Mesenchymal stem cell (in vitro differentiated cells and primary cell): ENCODE measurements at regions not wholly inside any gene's neighbourhood (a gene's known extent, or its start where the extent isn't known, plus 50 kb on each side); places are given as distances from the start of the nearest gene placed in this dataset.

Experiments used
- DNase-seq: peaks from one replicate; pipeline ENCODE4 v3.0.0-alpha.2; 2013
- H2AFZ ChIP-seq: one replicate; pipeline ENCODE4 v1.6.1; 2013; ENCODE audit warnings: low read depth, mild to moderate bottlenecking, control low read depth, inconsistent platforms, low read length, moderate library complexity
- H2AK5ac ChIP-seq: 2 replicates; pipeline ENCODE4 v1.6.1; 2013; ENCODE audit warnings: low read length, moderate library complexity, mild to moderate bottlenecking, inconsistent platforms; ENCODE audit not compliant: severe bottlenecking
- H2BK120ac ChIP-seq: one replicate; pipeline ENCODE4 v1.6.1; 2013; ENCODE audit warnings: low read depth, mild to moderate bottlenecking, inconsistent platforms, low read length, moderate library complexity
- H2BK12ac ChIP-seq, 2 experiments: one replicate each; pipeline ENCODE4 v1.6.1; 2013; ENCODE audit warnings: inconsistent platforms in 2 of 2, low read length in 2 of 2, mild to moderate bottlenecking in 2 of 2, moderate library complexity in 2 of 2, control low read depth in 1 of 2
- H2BK15ac ChIP-seq: one replicate; pipeline ENCODE4 v1.6.1; 2013; ENCODE audit warnings: mild to moderate bottlenecking, low read depth, inconsistent platforms; ENCODE audit not compliant: poor library complexity, severe bottlenecking
- H2BK5ac ChIP-seq: 2 replicates; pipeline ENCODE4 v1.6.1; 2013; ENCODE audit warnings: low read depth, mild to moderate bottlenecking, low read length, control low read depth, inconsistent platforms; ENCODE audit not compliant: poor library complexity, severe bottlenecking
- H3K14ac ChIP-seq, 2 experiments: one replicate each; pipeline ENCODE4 v1.6.1; 2013; ENCODE audit warnings: inconsistent platforms in 2 of 2, low read length in 2 of 2, control low read depth in 1 of 2, mild to moderate bottlenecking in 1 of 2, moderate library complexity in 1 of 2
- H3K18ac ChIP-seq, 2 experiments: one replicate each; pipeline ENCODE4 v1.6.1; 2013; ENCODE audit warnings: inconsistent platforms in 2 of 2, low read length in 2 of 2, control low read depth in 1 of 2, low read depth in 1 of 2, mild to moderate bottlenecking in 1 of 2
- H3K23ac ChIP-seq, 2 experiments: one replicate each; pipeline ENCODE4 v1.6.1; 2013; ENCODE audit warnings: inconsistent platforms in 2 of 2, low read length in 2 of 2, mild to moderate bottlenecking in 2 of 2, moderate library complexity in 2 of 2, control low read depth in 1 of 2
- H3K27ac ChIP-seq: 2 replicates; pipeline ENCODE4 v1.5.1; 2013; ENCODE audit warnings: mild to moderate bottlenecking, moderate library complexity, low read length, control low read depth, inconsistent platforms; ENCODE audit not compliant: poor library complexity, severe bottlenecking
- H3K27me3 ChIP-seq, 2 experiments: 2 replicates each; pipeline versions ENCODE4 v1.6.1 to v1.7.0; 2013; ENCODE audit warnings: low read length in 2 of 2, mild to moderate bottlenecking in 2 of 2, moderate library complexity in 2 of 2, control low read depth in 1 of 2, inconsistent platforms in 1 of 2; ENCODE audit not compliant: control insufficient read depth in 1 of 2, insufficient read depth in 1 of 2
- H3K36me3 ChIP-seq, 2 experiments: 2 replicates each; pipeline versions ENCODE4 v1.6.1 to v1.7.0; 2013; ENCODE audit warnings: low read length in 2 of 2, control low read depth in 1 of 2, inconsistent platforms in 1 of 2, low read depth in 1 of 2, mild to moderate bottlenecking in 1 of 2; ENCODE audit not compliant: insufficient read depth in 2 of 2, control insufficient read depth in 1 of 2
- H3K4ac ChIP-seq, 2 experiments: one replicate each; pipeline ENCODE4 v1.6.1; 2013; ENCODE audit warnings: inconsistent platforms in 2 of 2, low read length in 2 of 2, mild to moderate bottlenecking in 2 of 2, moderate library complexity in 2 of 2, control low read depth in 1 of 2, low read depth in 1 of 2
- H3K4me1 ChIP-seq: 2 replicates; pipeline ENCODE4 v1.6.1; 2013; ENCODE audit warnings: low read depth, low read length, control low read depth; ENCODE audit not compliant: control insufficient read depth, insufficient read depth
- H3K4me2 ChIP-seq: 2 replicates; pipeline ENCODE4 v1.6.1; 2013; ENCODE audit warnings: low read length, mild to moderate bottlenecking, inconsistent platforms; ENCODE audit not compliant: poor library complexity, severe bottlenecking
- H3K4me3 ChIP-seq, 2 experiments: 2 replicates each; pipeline versions ENCODE4 v1.5.1 to v1.7.0; 2013; ENCODE audit warnings: low read length in 2 of 2, mild to moderate bottlenecking in 2 of 2, control low read depth in 1 of 2, low read depth in 1 of 2; ENCODE audit not compliant: insufficient read depth in 1 of 2
- H3K79me1 ChIP-seq: replicated peaks from 2 replicates; pipeline ENCODE4 v1.6.1; 2013; ENCODE audit warnings: mild to moderate bottlenecking, control low read depth, low read length, inconsistent platforms; ENCODE audit not compliant: poor library complexity, severe bottlenecking
- H3K9ac ChIP-seq: 2 replicates; pipeline ENCODE4 v1.7.0; 2013; ENCODE audit warnings: mild to moderate bottlenecking, low read length, moderate library complexity
- H3K9me3 ChIP-seq: 2 replicates; pipeline ENCODE4 v1.7.0; 2013; ENCODE audit warnings: mild to moderate bottlenecking, low read length; ENCODE audit not compliant: control insufficient read depth
- H4K8ac ChIP-seq: one replicate; pipeline ENCODE4 v1.6.1; 2013; ENCODE audit warnings: inconsistent platforms, mild to moderate bottlenecking, low read length, moderate library complexity
- H4K91ac ChIP-seq: one replicate; pipeline ENCODE4 v1.6.1; 2013; ENCODE audit warnings: mild to moderate bottlenecking, low read length, inconsistent platforms
- WGBS: methylation state at CpG from one replicate; pipeline ENCODE4 v1.1.7; 2013; ENCODE audit warnings: mixed read lengths; 5-methylcytosine and 5-hydroxymethylcytosine counted together

DNA sequence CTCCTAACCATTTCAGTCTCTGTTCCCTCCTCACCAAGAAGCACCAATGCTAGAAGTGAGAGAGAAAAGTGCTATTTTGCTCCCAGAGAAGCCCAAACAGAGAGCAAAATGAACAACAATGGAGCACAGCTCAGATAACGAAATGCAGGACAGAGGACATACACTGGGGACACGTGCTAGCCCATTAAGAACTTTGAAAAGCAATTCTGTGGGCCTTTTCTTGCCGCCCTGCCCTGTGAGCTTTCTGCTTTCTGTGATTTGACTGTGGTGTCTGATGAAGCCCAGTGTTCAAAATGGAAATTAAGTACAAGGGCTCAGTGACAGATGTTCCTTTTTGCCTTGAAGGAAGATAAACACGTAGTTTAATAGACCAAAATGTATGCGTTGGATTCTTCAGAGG is 130.8 kb downstream of the S1PR1 start:
- Histone ChIP-seq H3K4me3 (no peak overlapping the region), H2AK5ac (no peak overlapping the region), H3K14ac (no peak overlapping the region), H2BK120ac (no peak overlapping the region), H3K23ac (no peak overlapping the region), H3K9me3 (no peaks in the 10 kb centered on the region), H2BK5ac (no peak overlapping the region), H3K4me2 (no peak overlapping the region), H3K79me1 (no peaks in the 10 kb centered on the region), H2BK12ac (no peak overlapping the region), H3K9ac (no peak overlapping the region), H3K27me3 (no peaks in the 10 kb centered on the region), H3K4me1 (peaks cover 2% of the 10 kb centered on the region), H4K91ac (no peak overlapping the region), H4K8ac (no peak overlapping the region), H2AFZ (no peak overlapping the region), H3K36me3 (no peaks in the 10 kb centered on the region), H3K27ac (peak overlapping the region; percentile 53), H3K18ac (no peak overlapping the region), H2BK15ac (no peak overlapping the region), H3K4ac (no peak overlapping the region)
- no peak for DNase-seq
- WGBS: 73% methylated on average over 5 of the region's 5 CpGs

GRCh38 chr1:101370488-101370887 is 133.7 kb downstream of the S1PR1 start:
- H3K18ac ChIP-seq: peak overlapping the region in 1 of 2 experiments; percentile 30
- no peak overlapping the region for H3K27ac ChIP-seq
- H2AFZ ChIP-seq: no peak overlapping the region
- H3K4me2 ChIP-seq: no peak overlapping the region
- no peak overlapping the region for H4K8ac ChIP-seq
- H3K4me3 ChIP-seq: no peak overlapping the region
- peaks cover 2% of the 10 kb centered on the region for H3K4me1 ChIP-seq
- H3K79me1 ChIP-seq: no peaks in the 10 kb centered on the region
- WGBS: 97% methylated on average over 2 of the region's 3 CpGs
- H2BK120ac ChIP-seq: no peak overlapping the region
- no peak overlapping the region for H3K4ac ChIP-seq
- no peak overlapping the region for H3K14ac ChIP-seq
- no peak overlapping the region for H2BK5ac ChIP-seq
- H4K91ac ChIP-seq: no peak overlapping the region
- no peak overlapping the region for H3K9ac ChIP-seq
- no peak overlapping the region for H2AK5ac ChIP-seq
- H2BK12ac ChIP-seq: no peak overlapping the region
- H3K9me3 ChIP-seq: no peaks in the 10 kb centered on the region
- H3K23ac ChIP-seq: no peak overlapping the region
- H3K36me3 ChIP-seq: no peaks in the 10 kb centered on the region
- DNase-seq: no peak
- H2BK15ac ChIP-seq: no peak overlapping the region
- no peaks in the 10 kb centered on the region for H3K27me3 ChIP-seq

- Histone ChIP-seq H3K36me3 (no peaks in the 10 kb centered on the region), H2BK12ac (no peak overlapping the region), H3K18ac (no peak overlapping the region), H3K14ac (no peak overlapping the region), H2AK5ac (no peak overlapping the region), H2BK120ac (no peak overlapping the region), H3K4me1 (peaks cover 2% of the 10 kb centered on the region), H4K91ac (no peak overlapping the region), H3K4ac (no peak overlapping the region), H3K4me2 (no peak overlapping the region), H3K9me3 (no peaks in the 10 kb centered on the region), H3K23ac (no peak overlapping the region), H3K9ac (no peak overlapping the region), H2AFZ (no peak overlapping the region), H3K27me3 (no peaks in the 10 kb centered on the region), H3K79me1 (no peaks in the 10 kb centered on the region), H2BK15ac (no peak overlapping the region), H2BK5ac (no peak overlapping the region), H4K8ac (no peak overlapping the region), H3K4me3 (no peak overlapping the region), H3K27ac (no peak overlapping the region)
- peak; percentile 76 for DNase-seq
Measured at GRCh38 chr1:101371259-101371658, 134.4 kb downstream of the S1PR1 start.

- H3K18ac ChIP-seq: no peak overlapping the region
Measured at GRCh38 chr1:101373570-101373969, 136.8 kb downstream of the S1PR1 start.

More at GRCh38 chr1:101373570-101373969, 136.8 kb downstream of the S1PR1 start:
- Histone ChIP-seq H2BK5ac (no peak overlapping the region), H2BK15ac (no peak overlapping the region), H3K4me3 (no peak overlapping the region), H4K91ac (no peak overlapping the region), H2AK5ac (no peak overlapping the region), H3K23ac (no peak overlapping the region), H4K8ac (no peak overlapping the region), H3K36me3 (no peaks in the 10 kb centered on the region), H3K4me1 (no peaks in the 10 kb centered on the region), H3K9me3 (no peaks in the 10 kb centered on the region), H3K79me1 (no peaks in the 10 kb centered on the region), H2AFZ (no peak overlapping the region), H2BK12ac (no peak overlapping the region), H2BK120ac (no peak overlapping the region), H3K9ac (no peak overlapping the region), H3K4ac (no peak overlapping the region), H3K27ac (no peak overlapping the region), H3K27me3 (no peaks in the 10 kb centered on the region), H3K4me2 (no peak overlapping the region), H3K14ac (no peak overlapping the region)
- no peak for DNase-seq
